IMR-90 (cell line): ENCODE measurements at regions not wholly inside any gene's neighbourhood (a gene's known extent, or its start where the extent isn't known, plus 50 kb on each side); places are given as distances from the start of the nearest gene placed in this dataset.

ENCODE experiments used
- ATAC-seq: fragments of 200-7000 bp; cut with Tn5 transposase; 2 replicates; pipeline ENCODE4 v1.9.1; 2020; ENCODE audit warnings: low read depth, mild to moderate bottlenecking, moderate library complexity
- BruUV-seq: library from RNA; stranded (reverse); fragments of 400-500 nt; replicated peaks from 2 replicates; lab custom pipeline; 2021; lab: Mats Ljungman, UMichigan
- CTCF ChIA-PET: fragments of 300-600 bp; formaldehyde crosslinking; extraction: SDS; loops from one replicate; lab custom pipeline; 2021; ENCODE audit warnings: antibody characterized with exemption; lab: Yijun Ruan, JAX
- POLR2A ChIA-PET: fragments of 300-600 bp; sonication (Branson Sonifier 250); formaldehyde crosslinking; loops from one replicate; lab custom pipeline; 2022; ENCODE audit warnings: antibody characterized with exemption; ENCODE audit not compliant: unreplicated experiment; lab: Charles Lee
- DNase-seq: peaks from one replicate; pipeline ENCODE4 v3.0.0; 2013
- H2AFZ ChIP-seq: replicated peaks from 2 replicates; pipeline ENCODE3; 2013; ENCODE audit warnings: low read length, mild to moderate bottlenecking; ENCODE audit not compliant: poor library complexity
- H2AK5ac ChIP-seq: 2 replicates; pipeline ENCODE4 v1.6.1; 2013; ENCODE audit warnings: low read depth, low read length, inconsistent platforms
- H2AK9ac ChIP-seq: replicated peaks from 2 replicates; pipeline ENCODE3; 2013; ENCODE audit warnings: mild to moderate bottlenecking, low read depth, low read length, moderate library complexity; ENCODE audit not compliant: poor library complexity
- H2BK120ac ChIP-seq: 2 replicates; pipeline ENCODE4 v1.6.1; 2013; ENCODE audit warnings: low read depth, low read length, inconsistent platforms
- H2BK15ac ChIP-seq: 3 replicates; pipeline ENCODE4 v1.6.1; 2013; ENCODE audit warnings: low read depth, low read length, inconsistent platforms
- H2BK20ac ChIP-seq: 2 replicates; pipeline ENCODE4 v1.6.1; 2013; ENCODE audit warnings: low read depth, mild to moderate bottlenecking, inconsistent platforms, low read length, moderate library complexity
- H2BK5ac ChIP-seq: 2 replicates; pipeline ENCODE4 v1.6.1; 2013; ENCODE audit warnings: mild to moderate bottlenecking, low read depth, low read length, inconsistent platforms; ENCODE audit not compliant: poor library complexity, severe bottlenecking
- H3K14ac ChIP-seq: replicated peaks from 2 replicates; pipeline ENCODE4 v1.6.1; 2013; ENCODE audit warnings: low read depth, low read length, inconsistent platforms
- H3K18ac ChIP-seq: 2 replicates; pipeline ENCODE4 v1.6.1; 2013; ENCODE audit warnings: low read depth, low read length, control low read depth
- H3K23ac ChIP-seq: 2 replicates; pipeline ENCODE4 v1.6.1; 2013; ENCODE audit warnings: low read depth, low read length, inconsistent platforms
- H3K27ac ChIP-seq: 2 replicates; pipeline ENCODE4 v1.5.1; 2013; ENCODE audit warnings: mild to moderate bottlenecking, control low read depth, low read length; ENCODE audit not compliant: insufficient read depth
- H3K27me3 ChIP-seq: 2 replicates; pipeline ENCODE4 v1.6.1; 2013; ENCODE audit warnings: low read length; ENCODE audit not compliant: control insufficient read depth, insufficient read depth
- H3K36me3 ChIP-seq: 2 replicates; pipeline ENCODE4 v1.6.1; 2013; ENCODE audit warnings: low read length, mixed read lengths; ENCODE audit not compliant: control insufficient read depth, insufficient read depth
- H3K4ac ChIP-seq: 2 replicates; pipeline ENCODE4 v1.6.1; 2013; ENCODE audit warnings: low read depth, low read length, inconsistent platforms
- H3K4me1 ChIP-seq: 2 replicates; pipeline ENCODE4 v1.6.1; 2013; ENCODE audit warnings: low read length, mixed read lengths; ENCODE audit not compliant: control insufficient read depth, insufficient read depth
- H3K4me2 ChIP-seq: 2 replicates; pipeline ENCODE4 v1.6.1; 2013; ENCODE audit warnings: low read depth, mild to moderate bottlenecking, control low read depth, low read length, moderate library complexity
- H3K4me3 ChIP-seq: 2 replicates; pipeline ENCODE4 v1.5.1; 2013; ENCODE audit warnings: low read depth, mild to moderate bottlenecking, control low read depth, low read length, moderate library complexity; ENCODE audit not compliant: insufficient read depth
- H3K56ac ChIP-seq: 2 replicates; pipeline ENCODE4 v1.6.1; 2013; ENCODE audit warnings: low read length, inconsistent platforms; ENCODE audit not compliant: insufficient read depth; ENCODE audit errors: extremely low read depth
- H3K79me1 ChIP-seq, 2 experiments: 2 replicates each; pipeline ENCODE4 v1.6.1; 2013; ENCODE audit warnings: low read length in 2 of 2, inconsistent platforms in 1 of 2, low read depth in 1 of 2
- H3K9ac ChIP-seq: 2 replicates; pipeline ENCODE4 v1.6.1; 2013; ENCODE audit warnings: low read depth, low read length, control low read depth
- H3K9me1 ChIP-seq: 2 replicates; pipeline ENCODE4 v1.6.1; 2013; ENCODE audit warnings: low read length, inconsistent platforms; ENCODE audit not compliant: insufficient read depth
- H3K9me3 ChIP-seq: 2 replicates; pipeline ENCODE4 v1.6.1; 2013; ENCODE audit warnings: low read length; ENCODE audit not compliant: control insufficient read depth, insufficient read depth
- H4K20me1 ChIP-seq: 2 replicates; pipeline ENCODE4 v1.6.1; 2013; ENCODE audit warnings: low read length, inconsistent platforms; ENCODE audit not compliant: insufficient read depth
- H4K5ac ChIP-seq: 2 replicates; pipeline ENCODE4 v1.6.1; 2013; ENCODE audit warnings: mild to moderate bottlenecking, low read depth, low read length, control low read depth
- H4K8ac ChIP-seq, 2 experiments: 2 replicates each; pipeline ENCODE4 v1.6.1; 2013; ENCODE audit warnings: low read depth in 2 of 2, low read length in 2 of 2, control low read depth in 1 of 2, inconsistent platforms in 1 of 2
- H4K91ac ChIP-seq: 2 replicates; pipeline ENCODE4 v1.6.1; 2013; ENCODE audit warnings: low read depth, low read length, inconsistent platforms; ENCODE audit not compliant: insufficient read depth
- BHLHE40 ChIP-seq: fragments of 150-350 bp; IDR thresholded peaks from 2 replicates; pipeline ENCODE4 v1.6.1; 2016; ENCODE audit warnings: mild to moderate bottlenecking, low read depth, low read length
- CEBPB ChIP-seq: IDR thresholded peaks from 2 replicates; pipeline ENCODE4 v1.6.1; 2012; ENCODE audit warnings: low read depth, low read length, improper control_type of control experiment
- CHD1 ChIP-seq: IDR thresholded peaks from 2 replicates; pipeline ENCODE4 v1.6.1; 2012; ENCODE audit warnings: low read depth, low read length, improper control_type of control experiment
- MAFK ChIP-seq: IDR thresholded peaks from 2 replicates; pipeline ENCODE4 v1.6.1; 2012; ENCODE audit warnings: low read depth, low read length, improper control_type of control experiment
- MAZ ChIP-seq: IDR thresholded peaks from 2 replicates; pipeline ENCODE4 v1.6.1; 2012; ENCODE audit warnings: low read depth, mild to moderate bottlenecking, low read length, improper control_type of control experiment, moderate library complexity, borderline replicate concordance
- MXI1 ChIP-seq: IDR thresholded peaks from 2 replicates; pipeline ENCODE4 v1.6.1; 2012; ENCODE audit warnings: low read depth, mild to moderate bottlenecking, low read length, moderate library complexity, borderline replicate concordance
- NFE2L2 ChIP-seq: fragments of 150-350 bp; IDR thresholded peaks from 2 replicates; pipeline ENCODE4 v1.6.1; 2016; ENCODE audit warnings: low read depth, mild to moderate bottlenecking, low read length
- POLR2A ChIP-seq: IDR thresholded peaks from 2 replicates; pipeline ENCODE4 v1.6.1; 2012; ENCODE audit warnings: mild to moderate bottlenecking, low read depth, low read length
- RAD21 ChIP-seq: IDR thresholded peaks from 2 replicates; pipeline ENCODE4 v1.6.1; 2012; ENCODE audit warnings: low read length, improper control_type of control experiment
- RCOR1 ChIP-seq: IDR thresholded peaks from 2 replicates; pipeline ENCODE4 v1.6.1; 2012; ENCODE audit warnings: mild to moderate bottlenecking, low read length, improper control_type of control experiment; ENCODE audit not compliant: insufficient replicate concordance
- RFX5 ChIP-seq: IDR thresholded peaks from 2 replicates; pipeline ENCODE4 v1.8.0; 2012; ENCODE audit warnings: low read depth, mild to moderate bottlenecking, low read length, moderate library complexity
- SMC3 ChIP-seq: fragments of 150-350 bp; IDR thresholded peaks from 2 replicates; pipeline ENCODE4 v1.6.1; 2016; ENCODE audit warnings: low read depth, mild to moderate bottlenecking, antibody characterized with exemption, low read length, moderate library complexity
- USF2 ChIP-seq: fragments of 150-350 bp; IDR thresholded peaks from 2 replicates; pipeline ENCODE4 v1.6.1; 2017; ENCODE audit warnings: mild to moderate bottlenecking, antibody characterized with exemption, low read length, low read depth
- WGBS, 2 experiments: methylation state at CpG; one replicate each; pipeline versions ENCODE4 v1.1.5 to v1.1.7; 2013; ENCODE audit warnings: missing lambda C conversion rate in 2 of 2; ENCODE audit not compliant: insufficient read length in 1 of 2; ENCODE audit errors: extremely low coverage in 2 of 2; 5-methylcytosine and 5-hydroxymethylcytosine counted together
- dilution Hi-C: fragments of 300-500 bp; cut with HindIII; formaldehyde crosslinking; loops from one replicate; pipeline ENCODE4 v1.14.3; 2018; ENCODE audit warnings: low sequenced_read_pairs; ENCODE audit not compliant: unreplicated experiment
- in situ Hi-C: fragments of 300-500 bp; cut with MboI; formaldehyde crosslinking; loops from 3 replicates; pipeline ENCODE4 v1.14.3; 2019; ENCODE audit warnings: low sequenced_read_pairs, inconsistent platforms, mixed read lengths
- intact Hi-C: fragments of 100-400 bp; cut with micrococcal nuclease; formaldehyde crosslinking; loops from 2 replicates; pipeline ENCODE4 v1.10.0; 2022
- TF ChIP-seq, protein P1 (sequence below): fragments of 150-350 bp; IDR thresholded peaks from 2 replicates; pipeline ENCODE4 v1.6.1; 2016; ENCODE audit warnings: low read depth, mild to moderate bottlenecking, low read length, moderate library complexity, borderline replicate concordance
- TF ChIP-seq, protein P2 (sequence below): conservative IDR thresholded peaks from 2 replicates; pipeline ENCODE4 v1.5.1; 2012; ENCODE audit warnings: mild to moderate bottlenecking, low read depth, low read length, improper control_type of control experiment

- intact Hi-C loops (no loop called here), dilution Hi-C loops (no loop called here), in situ Hi-C loops (no loop called here)
- no peaks in the 10 kb centered on the region for H3K9me1 ChIP-seq
- BruUV-seq = no TSS peak
- H3K4ac ChIP-seq = no peak overlapping the region
- H3K9ac ChIP-seq = no peak overlapping the region
- no peaks in the 10 kb centered on the region for H4K20me1 ChIP-seq
- H2AK9ac ChIP-seq = no peak overlapping the region
- H3K9me3 ChIP-seq = peaks cover 3% of the 10 kb centered on the region
- H2BK20ac ChIP-seq = no peak overlapping the region
- ChIA-PET POLR2A (no interaction called here), CTCF (no interaction called here)
- no peak overlapping the region for H2AFZ ChIP-seq
- H2BK5ac ChIP-seq = no peak overlapping the region
- H3K23ac ChIP-seq = no peak overlapping the region
- ATAC-seq (no peak), DNase-seq (no peak)
- H2AK5ac ChIP-seq = no peak overlapping the region
- H3K4me1 ChIP-seq = peaks cover 1% of the 10 kb centered on the region; the same call in 1 of the 2 replicates
- H3K4me3 ChIP-seq = no peak overlapping the region
- no peak overlapping the region for H3K4me2 ChIP-seq
- H4K8ac ChIP-seq = no peak overlapping the region
- H3K56ac ChIP-seq = no peak overlapping the region
- no peaks in the 10 kb centered on the region; the same call in 1 of the 2 replicates for H3K27me3 ChIP-seq
- no peak overlapping the region for H3K18ac ChIP-seq
- no peaks in the 10 kb centered on the region for H3K79me1 ChIP-seq
- H2BK120ac ChIP-seq = no peak overlapping the region
- H2BK15ac ChIP-seq = no peak overlapping the region
- H4K91ac ChIP-seq = no peak overlapping the region
- no peak overlapping the region for H3K27ac ChIP-seq
- 100% methylated on average over 2 of the region's 5 CpGs; no CpG with 5 or more reads in 1 of the 2 experiments for WGBS, 2 experiments
- H3K14ac ChIP-seq = no peak overlapping the region
- H4K5ac ChIP-seq = no peak overlapping the region
- H3K36me3 ChIP-seq = no peaks in the 10 kb centered on the region
- no peak for TF ChIP-seq BHLHE40
- no peak for TF ChIP-seq RCOR1
- no peak for TF ChIP-seq CHD1
- TF ChIP-seq MAZ = no peak
- TF ChIP-seq MXI1 = no peak
- TF ChIP-seq SMC3 = no peak
- TF ChIP-seq RFX5 = no peak
- TF ChIP-seq, protein P1, sequence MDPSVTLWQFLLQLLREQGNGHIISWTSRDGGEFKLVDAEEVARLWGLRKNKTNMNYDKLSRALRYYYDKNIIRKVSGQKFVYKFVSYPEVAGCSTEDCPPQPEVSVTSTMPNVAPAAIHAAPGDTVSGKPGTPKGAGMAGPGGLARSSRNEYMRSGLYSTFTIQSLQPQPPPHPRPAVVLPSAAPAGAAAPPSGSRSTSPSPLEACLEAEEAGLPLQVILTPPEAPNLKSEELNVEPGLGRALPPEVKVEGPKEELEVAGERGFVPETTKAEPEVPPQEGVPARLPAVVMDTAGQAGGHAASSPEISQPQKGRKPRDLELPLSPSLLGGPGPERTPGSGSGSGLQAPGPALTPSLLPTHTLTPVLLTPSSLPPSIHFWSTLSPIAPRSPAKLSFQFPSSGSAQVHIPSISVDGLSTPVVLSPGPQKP = no peak
- TF ChIP-seq, protein P2, sequence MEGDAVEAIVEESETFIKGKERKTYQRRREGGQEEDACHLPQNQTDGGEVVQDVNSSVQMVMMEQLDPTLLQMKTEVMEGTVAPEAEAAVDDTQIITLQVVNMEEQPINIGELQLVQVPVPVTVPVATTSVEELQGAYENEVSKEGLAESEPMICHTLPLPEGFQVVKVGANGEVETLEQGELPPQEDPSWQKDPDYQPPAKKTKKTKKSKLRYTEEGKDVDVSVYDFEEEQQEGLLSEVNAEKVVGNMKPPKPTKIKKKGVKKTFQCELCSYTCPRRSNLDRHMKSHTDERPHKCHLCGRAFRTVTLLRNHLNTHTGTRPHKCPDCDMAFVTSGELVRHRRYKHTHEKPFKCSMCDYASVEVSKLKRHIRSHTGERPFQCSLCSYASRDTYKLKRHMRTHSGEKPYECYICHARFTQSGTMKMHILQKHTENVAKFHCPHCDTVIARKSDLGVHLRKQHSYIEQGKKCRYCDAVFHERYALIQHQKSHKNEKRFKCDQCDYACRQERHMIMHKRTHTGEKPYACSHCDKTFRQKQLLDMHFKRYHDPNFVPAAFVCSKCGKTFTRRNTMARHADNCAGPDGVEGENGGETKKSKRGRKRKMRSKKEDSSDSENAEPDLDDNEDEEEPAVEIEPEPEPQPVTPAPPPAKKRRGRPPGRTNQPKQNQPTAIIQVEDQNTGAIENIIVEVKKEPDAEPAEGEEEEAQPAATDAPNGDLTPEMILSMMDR = no peak
- TF ChIP-seq NFE2L2 = no peak
- no peak for TF ChIP-seq CEBPB
- no peak for TF ChIP-seq RAD21
- no peak for TF ChIP-seq POLR2A
- no peak for TF ChIP-seq USF2
- TF ChIP-seq MAFK = no peak
Measured at GRCh38 chr2:42888321-42889245, 96.2 kb upstream of the HAAO start.
